RKO (cell line): ENCODE measurements at regions not wholly inside any gene's neighbourhood (a gene's known extent, or its start where the extent isn't known, plus 50 kb on each side); places are given as distances from the start of the nearest gene placed in this dataset.
"Not testable (repeated sequence)": the region's sequence is repeated elsewhere in the genome, so short reads cannot be mapped to it uniquely, and the experiment has no call there.

Source experiments
- DNase-seq: peaks from one replicate; pipeline ENCODE4 v3.0.0-alpha.2; 2016; ENCODE audit warnings: low spot score

DNA sequence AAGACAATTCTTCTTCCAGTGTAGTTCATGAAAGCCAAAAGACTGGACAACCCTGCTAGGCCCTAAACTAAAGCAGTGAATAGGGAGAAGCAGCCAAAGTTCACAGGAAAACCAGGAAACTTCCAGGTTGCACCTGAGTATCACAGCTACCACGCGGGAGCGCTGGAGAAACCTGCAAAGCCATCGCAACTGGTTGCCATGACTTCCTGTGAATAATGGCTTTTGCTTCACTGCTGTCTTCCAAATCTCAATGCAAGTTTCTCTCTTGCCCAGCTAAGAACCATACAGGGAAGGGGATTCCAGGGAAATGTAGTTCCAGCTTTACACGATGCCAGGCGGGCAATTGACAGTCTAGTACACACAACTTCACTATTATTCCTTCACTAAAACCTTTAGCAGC lies 114.1 kb downstream of the GXYLT1 start:
- DNase-seq: no peak

DNA sequence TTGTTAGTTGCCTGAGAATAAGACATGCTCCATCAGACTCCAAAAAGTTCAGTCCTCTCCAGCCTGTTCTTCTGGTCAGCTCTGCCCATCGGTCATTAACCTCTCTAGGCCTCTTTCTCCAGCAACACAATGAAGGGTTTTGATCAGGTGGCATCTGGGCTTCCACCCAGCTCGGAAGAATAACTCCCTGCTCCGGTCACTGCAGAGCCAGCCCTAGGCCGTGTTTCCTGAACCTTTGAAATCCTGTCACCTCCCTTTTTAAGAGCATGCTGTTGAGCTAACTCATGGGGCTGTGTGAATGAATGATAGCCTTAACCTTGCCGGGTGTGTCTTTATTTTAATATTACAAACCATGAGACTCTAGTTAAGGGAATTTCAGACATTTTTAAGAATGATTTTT lies 117.1 kb downstream of the GXYLT1 start:
- DNase-seq: no peak

DNA sequence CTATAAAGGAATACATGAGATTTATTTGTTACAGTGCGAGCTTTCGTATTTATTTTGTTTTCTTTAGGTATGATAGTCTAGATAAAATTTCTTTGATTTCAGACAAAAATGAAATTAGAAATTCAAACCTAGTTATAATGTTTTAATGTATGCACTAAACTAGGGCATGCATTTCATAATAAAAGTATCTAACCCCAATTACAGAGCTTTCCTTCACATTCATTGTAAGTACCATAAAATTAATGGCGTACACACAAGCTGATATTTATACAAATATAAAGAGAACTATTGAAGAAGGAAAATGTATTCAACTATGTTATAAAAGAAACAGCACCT lies 120.2 kb downstream of the GXYLT1 start:
- no peak for DNase-seq

DNA sequence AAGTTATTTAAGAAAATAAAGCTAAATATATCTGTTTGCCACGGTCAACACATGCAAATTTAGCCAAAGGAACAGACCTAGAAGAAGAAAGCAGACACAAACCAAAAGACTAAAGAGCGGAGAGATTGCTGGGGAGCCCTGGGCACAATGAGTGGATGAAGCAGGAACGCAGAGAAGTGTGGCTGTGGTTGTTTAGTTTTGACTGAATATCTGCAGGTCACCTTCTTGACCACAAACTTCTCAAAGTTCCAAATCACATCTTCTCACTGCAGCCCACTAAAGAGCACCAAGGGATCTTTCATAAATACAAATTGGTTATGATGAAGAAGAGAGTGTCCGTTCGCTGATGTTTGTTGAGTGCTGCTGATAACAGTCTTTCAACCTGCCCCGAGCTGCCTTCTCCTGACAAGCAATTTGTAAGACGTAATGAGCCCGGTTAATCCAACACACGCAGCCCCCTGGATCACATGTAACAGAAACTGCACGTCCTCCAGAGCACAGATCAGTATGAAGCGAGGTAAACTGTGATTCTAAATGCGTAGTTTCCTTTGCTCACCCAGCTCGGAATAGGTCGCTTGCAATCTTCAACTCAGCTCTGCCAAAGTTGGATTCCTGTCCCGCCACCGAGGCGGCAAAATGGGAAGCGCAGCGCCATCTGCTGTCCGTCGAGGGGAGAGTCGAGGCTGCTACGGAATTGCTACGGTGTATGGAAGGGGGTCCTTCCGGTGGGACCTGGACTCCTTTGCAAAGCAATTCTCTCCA lies 120.8 kb downstream of the GXYLT1 start:
- DNase-seq: peak; percentile 59

DNA sequence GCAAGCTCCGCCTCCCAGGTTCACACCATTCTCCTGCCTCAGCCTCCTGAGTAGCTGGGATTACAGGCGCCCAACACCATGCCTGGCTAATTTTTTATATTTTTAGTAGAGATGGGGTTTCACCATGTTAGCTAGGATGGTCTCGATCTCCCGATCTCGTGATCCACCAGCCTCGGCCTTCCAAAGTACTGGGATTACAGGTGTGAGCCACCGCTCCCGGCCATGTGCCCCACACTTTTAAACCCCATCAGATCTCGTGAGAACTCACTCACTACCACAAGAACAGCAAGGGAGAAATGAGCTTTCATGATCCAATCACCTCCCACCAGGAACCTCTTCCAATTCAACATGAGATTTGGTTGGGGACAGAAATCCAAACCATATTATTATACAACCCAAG lies 122.7 kb downstream of the GXYLT1 start:
- DNase-seq: not testable (repeated sequence)

DNA sequence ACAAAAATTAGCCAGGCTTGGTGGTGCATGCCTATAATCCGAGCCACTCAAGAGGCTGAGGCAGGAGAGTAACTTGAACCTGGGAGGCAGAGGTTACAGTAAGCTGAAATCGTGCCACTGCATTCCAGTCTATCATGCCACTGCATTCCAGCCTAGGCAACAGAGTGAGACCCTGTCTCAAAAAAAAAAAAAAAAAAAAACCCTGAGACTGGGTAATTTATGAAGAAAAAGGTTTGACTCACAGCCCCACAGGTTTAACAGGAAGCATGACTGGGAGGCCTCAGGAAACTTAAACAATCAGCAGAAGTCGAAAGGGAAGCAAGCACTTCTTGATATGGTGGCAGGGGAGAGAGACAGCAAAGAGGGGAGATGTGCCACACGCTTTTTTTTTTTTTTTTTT lies 123.2 kb downstream of the GXYLT1 start:
- DNase-seq: no peak

DNA sequence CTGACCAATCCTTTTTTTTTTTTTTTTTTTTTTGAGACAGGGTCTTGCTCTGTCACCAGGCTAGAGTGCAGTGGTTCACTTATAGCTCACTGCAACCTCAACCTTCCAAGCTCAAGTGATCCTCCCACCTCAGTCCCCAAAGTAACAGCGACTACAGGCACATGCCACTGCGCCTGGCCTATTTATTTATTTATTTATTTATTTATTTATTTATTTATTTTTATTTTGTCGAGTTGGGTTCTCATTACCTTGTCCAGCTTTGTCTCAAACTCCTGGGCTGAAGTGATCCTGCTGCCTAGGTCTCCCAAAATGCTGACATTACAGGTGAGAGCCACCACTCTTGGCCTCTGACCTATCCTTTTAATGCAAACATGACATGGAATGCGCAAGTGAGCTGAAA lies 124.4 kb downstream of the GXYLT1 start:
- no peak for DNase-seq

DNA sequence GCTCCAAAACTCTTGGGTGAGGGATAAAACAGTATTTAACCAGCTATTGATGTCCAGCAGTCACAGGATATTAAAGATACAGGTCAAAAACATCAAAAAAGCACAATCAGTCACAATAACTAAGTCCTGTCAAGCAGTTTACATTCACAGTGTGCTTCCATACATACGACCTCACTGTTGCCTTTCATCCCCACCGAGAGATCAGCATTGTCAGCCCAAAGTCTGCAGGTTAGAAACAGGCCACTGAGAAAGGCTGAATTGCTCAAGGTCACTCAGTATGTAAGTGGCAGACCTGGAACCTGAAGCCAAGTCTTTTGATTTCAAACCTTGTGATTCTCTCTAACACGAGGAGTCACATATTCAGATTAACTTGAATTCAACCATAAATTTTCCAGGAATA lies 124.9 kb downstream of the GXYLT1 start:
- no peak for DNase-seq

DNA sequence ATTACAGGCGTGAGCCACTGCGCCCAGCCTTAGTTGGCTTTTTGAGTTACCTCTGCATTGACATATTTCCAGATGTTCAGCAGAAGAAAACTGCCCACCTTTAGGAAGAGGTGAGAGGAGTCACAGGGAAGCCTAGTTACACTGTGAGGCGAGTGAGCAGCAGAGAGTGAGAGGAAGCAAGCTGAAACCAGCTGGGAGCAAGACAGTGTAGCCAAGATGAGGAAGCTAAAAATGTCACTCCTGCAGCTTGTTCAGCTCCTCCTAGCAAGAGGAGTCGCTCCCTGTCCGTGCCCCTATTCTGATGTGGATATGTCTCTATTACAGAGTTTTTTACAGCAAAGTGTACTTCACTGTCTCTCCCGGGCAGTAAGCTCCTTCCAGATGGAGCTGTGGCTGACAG lies 127.6 kb downstream of the GXYLT1 start:
- DNase-seq: no peak

DNA sequence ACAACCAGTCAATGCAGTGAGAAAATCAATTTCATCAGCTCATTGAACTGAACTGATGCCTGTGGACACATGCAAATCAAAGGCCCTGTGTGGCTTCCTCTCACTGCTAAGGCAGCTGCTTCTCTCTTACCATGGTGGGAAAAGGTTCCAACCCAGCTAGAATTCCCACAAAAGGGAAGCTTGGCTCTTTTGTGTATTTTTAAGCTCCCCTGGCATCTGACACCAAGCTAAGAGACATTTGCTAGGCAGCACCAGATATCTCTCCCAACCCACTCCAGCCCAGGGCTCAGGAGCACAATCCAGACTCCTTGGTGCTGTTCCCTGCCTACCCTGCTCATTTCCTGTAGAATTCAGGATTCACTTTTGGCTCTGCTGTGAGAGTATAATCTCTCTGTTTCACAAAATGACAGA lies 129.6 kb downstream of the GXYLT1 start:
- DNase-seq: no peak

DNA sequence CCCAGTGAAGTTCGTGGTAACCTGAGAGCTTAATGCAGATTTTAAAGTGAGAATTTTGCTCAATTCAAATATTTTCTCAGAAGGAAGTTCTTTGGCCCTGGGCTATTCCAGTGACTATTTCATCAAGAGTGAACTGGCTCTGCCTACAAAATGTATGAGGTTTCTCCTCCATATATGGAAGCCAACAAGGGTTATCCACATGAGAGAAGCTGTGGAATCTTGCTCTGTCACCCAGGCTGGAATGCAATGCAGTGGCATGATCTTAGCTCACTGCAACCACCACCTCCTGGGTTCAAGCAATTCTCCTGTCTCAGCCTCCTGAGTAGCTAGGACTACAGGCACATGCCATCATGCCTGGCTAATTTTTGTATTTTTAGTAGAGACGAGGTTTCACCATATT lies 132.2 kb downstream of the GXYLT1 start:
- not testable (repeated sequence) for DNase-seq

DNA sequence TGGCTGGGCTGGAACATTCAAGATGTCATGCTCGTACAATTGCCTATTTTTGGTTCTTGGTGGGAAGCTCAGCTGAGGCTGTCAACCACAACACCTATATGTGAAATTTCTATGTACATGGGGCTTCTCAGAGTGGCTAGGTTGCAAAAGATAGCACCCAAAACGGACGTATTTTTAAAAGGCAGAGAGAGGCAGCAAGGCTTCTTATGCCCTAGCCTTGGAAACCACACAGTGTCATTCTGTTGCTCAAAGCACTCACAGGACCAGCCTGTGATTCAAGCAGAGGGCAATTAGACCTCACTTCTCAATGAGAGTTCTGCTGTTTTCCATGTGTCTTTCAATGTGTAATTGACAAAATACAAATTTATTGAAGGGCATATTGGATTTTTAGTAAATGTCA lies 134.0 kb downstream of the GXYLT1 start:
- no peak for DNase-seq

DNA sequence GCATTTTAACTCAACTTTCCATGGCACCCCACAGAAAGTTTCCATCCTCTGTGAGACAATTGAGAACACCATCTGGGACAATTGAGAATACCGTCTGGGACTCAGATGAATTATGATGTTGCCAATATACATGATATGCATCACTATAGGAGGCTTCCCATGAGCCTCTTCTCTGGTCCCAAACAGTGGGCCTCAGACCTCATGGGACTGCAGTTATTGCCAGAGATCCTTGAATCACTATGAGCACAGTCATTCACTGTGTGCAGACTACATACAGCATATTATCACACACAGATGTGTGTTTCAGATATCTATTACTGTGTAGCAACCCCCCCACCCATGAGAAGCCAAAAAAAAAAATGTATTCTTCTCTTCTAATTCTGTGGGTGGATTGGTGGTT lies 134.4 kb downstream of the GXYLT1 start:
- DNase-seq: no peak

DNA sequence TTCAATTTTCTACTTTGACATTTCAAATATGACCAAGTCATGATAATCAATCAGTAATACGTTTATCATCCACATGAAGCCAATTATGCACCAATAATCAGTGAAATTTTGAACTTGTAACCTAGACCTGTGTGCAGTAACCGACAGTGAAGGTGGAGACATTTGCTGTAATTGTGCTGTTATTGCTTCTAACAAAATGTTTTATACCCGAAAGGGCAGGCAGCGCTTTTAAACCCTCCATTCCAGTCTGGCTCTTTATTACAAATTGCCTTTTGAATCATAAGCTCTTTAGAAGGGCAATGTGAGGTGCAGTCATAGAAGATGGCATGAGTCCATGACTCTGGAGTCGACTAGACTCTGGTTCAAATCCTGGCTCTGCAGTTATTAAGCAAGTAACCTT lies 135.7 kb downstream of the GXYLT1 start:
- DNase-seq: no peak

DNA sequence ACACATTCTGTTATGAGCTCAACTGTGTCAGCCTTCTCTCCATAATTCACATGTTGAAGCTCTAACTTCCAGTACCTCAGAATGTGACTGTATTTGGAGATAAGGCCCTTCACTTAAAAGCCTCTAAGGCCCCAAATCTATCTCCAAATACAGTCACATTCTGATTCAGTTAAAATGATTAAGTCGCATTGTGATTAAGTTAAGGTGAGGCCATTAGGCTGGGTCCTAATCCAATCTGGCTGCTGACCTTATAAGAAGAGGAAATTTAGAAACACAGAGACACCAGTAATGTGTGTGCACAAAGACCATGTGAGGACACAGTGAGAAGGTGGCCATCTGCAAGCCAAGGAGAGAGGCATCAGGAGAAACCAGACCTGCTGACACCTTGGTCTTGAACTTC lies 141.6 kb downstream of the GXYLT1 start:
- no peak for DNase-seq

DNA sequence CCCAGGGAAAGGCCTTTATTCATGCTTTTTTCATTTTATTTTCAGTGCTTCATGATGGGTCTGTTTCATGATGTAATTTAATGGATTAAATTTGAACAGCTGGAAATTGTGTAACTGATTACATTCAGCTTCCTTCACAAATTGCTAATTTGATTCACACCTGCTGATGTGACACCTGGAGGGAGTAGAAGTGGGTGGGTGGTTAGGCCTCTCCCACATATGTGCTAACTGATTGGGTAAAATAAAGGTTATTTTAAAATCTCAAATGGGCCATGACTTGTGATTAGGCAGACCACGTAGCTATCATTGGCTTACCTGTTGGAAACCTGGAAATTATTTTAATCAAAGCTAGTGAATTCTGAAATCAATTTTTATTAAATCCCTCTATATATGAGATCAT lies 142.1 kb downstream of the GXYLT1 start:
- DNase-seq: no peak

DNA sequence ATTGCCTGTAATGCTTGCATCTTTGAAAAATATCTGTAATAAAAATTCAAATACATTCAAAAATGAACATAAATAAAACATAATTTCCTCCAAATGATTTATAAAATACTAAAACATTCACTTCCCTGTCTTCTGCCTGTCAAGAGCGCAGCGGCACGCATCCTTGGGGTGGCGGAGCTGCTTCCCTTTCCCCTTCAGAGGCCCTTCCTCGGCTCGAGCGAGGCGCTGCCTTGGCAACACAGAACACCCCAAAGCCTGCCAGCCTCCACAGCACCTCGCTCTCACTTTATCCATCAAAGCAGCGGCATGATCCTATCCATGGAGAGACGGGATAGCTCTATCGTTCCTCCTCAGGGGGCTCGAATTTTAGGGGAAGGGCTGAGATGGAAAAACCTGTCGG lies 146.2 kb downstream of the GXYLT1 start:
- no peak for DNase-seq

DNA sequence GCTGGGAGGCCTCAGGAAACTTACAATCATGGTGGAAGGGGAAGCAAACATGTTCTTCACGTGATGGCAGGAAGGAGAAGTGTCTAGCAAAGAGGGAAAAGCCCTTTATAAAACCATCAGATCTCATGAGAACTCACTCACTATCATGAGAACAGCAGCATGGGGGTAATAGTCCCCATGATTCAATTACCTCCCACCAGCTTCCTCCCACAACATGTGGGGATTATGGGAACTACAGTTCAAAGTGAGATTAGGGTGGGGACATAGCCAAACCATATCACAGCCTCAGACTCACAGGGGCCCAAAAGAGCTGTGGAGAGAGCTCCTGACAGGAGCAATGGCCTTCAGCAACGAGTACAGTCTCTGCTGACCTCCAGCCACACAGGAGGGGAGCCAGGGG lies 151.4 kb downstream of the GXYLT1 start:
- no peak for DNase-seq

DNA sequence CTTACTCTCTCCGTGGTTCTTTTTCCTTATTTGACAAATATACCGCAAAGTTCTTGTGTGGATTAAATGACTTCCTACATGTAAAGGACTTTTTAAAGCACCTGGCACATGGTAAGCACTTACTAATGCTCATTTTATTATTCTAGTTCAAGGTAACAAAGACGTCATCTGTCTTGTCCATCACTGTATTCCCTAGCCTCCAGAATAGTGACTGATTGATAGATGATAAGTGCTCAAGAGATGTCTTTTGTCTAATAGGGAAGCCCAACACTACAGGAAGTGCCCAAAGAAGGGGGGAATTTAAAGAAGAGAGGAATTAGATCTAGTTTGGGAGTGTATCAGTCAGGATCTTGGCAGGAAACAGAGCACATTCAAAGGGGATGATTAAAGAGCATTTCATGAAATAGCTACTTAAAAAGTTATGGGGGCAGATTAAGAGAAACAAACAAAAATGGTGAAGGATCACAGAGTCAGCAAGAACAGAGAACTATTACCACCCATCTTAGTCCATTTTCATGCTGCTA lies 151.9 kb downstream of the GXYLT1 start:
- DNase-seq: no peak

DNA sequence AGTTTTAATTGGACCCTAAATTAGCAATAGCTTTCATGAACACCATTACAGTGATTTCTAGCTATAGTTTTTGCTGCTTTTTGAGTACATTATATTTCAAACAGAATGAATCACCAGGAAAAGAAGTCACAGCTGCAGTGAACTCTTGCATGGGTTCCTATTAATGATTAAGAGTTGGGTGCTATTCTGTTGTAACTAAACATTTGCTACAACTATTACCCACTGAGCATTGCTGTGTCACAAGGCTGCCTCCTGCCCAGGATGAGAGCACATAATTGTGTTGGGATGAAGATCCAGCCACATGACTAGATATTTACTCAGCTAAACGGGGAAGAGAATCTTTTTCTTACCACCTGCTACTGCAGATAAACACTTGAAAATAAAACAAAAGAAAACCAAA lies 152.7 kb downstream of the GXYLT1 start:
- DNase-seq: no peak

DNA sequence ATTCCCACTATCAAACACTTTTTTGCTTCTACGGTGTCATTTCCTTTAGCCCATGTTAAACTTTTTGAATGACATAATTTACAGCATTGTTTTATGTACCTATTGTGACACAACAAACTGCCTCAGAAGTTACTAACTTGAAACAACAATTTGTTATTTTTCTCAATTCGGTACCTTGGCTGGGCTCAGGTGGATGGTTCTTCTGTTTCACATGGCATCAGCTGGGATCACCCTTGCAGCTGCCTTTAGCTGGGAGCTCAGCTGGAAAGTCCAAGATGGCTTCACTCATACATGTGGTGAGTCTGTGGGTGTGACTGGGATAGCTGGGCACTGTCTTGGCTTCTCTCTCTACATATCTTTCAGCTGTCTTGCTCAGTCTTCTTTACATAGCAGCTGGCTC lies 156.0 kb downstream of the GXYLT1 start:
- no peak for DNase-seq

DNA sequence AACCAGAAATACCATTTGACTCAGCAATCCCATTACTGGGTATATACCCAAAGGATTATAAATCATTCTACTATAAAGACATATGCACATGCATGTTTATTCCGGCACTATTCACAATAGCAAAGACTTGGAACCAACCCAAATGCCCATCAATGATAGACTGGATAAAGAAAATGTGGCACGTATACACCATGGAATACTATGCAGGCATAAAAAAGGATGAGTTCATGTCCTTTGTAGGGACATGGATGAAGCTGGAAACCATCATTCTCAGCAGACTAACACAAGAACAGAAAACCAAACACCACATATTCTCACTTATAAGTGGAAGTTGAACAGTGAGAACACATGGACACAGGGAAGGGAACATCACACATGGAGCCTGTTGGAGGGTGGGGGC lies 158.2 kb downstream of the GXYLT1 start:
- DNase-seq: not testable (repeated sequence)

DNA sequence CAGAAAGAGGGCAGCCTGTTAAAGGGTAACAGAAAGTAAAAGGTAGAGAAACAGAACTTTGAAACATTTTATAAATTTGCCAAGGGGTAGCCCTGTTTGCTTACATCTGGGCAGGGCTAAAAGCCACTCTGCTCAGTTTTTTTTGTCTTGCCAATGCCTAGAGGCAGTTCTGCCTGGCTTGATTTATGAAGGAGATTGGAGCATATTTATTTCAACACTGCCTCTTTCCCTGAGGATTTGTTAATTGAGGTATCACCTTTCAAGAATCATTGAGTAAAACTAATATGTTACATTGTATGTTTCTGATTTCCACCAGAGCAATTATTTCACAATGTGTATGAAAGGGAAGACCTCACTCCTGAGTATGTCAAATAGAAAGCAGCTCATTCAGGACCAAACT lies 160.8 kb downstream of the GXYLT1 start:
- no peak for DNase-seq

DNA sequence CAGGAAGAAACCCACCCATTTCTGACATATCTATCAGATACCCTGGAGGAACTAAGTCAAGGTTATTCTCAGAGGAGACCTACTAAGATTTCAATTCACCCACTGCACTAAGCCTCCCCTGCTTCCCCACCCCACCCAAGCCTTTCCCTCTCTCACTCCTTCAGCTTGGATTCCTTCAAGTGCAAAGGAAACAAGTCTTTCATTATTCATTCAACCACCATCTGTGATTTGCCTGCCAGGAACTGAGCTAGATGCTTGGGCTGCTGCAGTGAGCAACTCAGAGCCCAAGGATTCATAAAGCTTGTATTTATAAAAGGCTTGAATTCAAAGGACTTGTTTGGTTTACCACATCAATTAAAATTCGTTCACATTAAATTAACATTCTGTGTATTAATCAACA lies 161.3 kb downstream of the GXYLT1 start:
- DNase-seq: no peak

DNA sequence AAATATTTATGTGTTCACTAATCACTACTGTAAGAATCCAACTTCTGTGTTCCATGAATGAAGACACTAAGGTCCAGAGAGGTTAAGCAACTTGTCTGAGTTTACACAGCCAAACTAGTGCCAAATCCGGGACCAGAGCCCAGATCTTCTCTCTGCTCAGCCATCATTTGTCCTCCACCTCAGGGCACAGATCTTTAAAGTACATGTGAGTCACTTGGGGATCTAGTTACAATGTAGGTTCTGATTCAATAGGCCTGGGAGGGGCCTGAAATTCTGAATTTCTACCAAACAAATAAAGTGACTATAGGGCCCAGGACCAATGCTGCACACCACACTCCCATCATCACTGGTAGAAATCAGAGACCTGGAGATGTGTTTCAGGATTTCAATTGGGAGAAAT lies 162.9 kb downstream of the GXYLT1 start:
- peak; percentile 26 for DNase-seq
